Panc1 (cell line): ENCODE measurements at regions not wholly inside any gene's neighbourhood (a gene's known extent, or its start where the extent isn't known, plus 50 kb on each side); places are given as distances from the start of the nearest gene placed in this dataset.

Source experiments
- CTCF ChIP-seq: fragments of 450-650 bp; IDR thresholded peaks from 2 replicates; pipeline ENCODE4 v1.5.1; 2017; ENCODE audit warnings: mild to moderate bottlenecking
- POLR2AphosphoS5 ChIP-seq: IDR thresholded peaks from 2 replicates; pipeline ENCODE4 v1.6.1; 2012; ENCODE audit warnings: mild to moderate bottlenecking, low read depth, low read length, moderate library complexity

DNA sequence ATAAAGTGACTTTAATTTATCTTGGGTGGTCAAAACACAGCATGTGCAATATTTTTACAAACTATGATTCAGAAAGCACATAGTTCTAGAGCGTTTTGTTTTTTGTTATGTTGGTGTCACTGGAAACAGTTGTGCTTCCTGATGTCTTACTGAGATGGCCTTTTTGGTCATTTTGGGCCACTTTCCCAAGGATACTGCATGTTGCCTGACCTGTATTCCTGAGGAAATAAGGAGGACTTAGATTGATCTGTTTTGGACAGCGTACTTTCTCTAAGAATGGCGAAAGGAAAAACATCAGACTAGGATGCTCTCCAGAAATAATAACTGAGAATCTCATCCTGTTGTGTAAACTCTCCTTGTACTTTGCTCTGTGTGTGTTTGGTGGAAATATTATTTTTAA is 451.2 kb downstream of the USP25 start:
- no peak for TF ChIP-seq POLR2AphosphoS5
- TF ChIP-seq CTCF: no peak
